ENCODE measurements at regions not wholly inside any gene's neighbourhood (a gene's known extent, or its start where the extent isn't known, plus 50 kb on each side); places are given as distances from the start of the nearest gene placed in this dataset.

DNA sequence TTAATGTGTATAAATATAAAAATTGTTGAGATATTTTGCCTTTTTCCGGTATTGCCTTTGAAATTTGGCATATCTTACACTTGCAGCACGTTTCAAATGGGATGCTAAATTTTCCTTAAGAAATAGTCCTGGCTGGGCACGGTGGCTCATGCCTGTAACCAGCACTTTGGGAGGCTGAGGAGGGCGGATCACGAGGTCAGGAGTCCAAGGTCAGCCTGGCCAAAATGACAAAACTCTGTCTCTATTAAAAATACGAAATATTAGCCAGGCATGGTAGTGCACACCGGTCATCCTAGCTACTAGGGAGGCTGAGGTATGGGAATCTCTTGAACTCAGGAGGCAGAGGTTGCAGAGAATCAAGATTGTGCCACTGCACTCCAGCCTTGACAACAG lies 220.2 kb downstream of the PTEN start:
- DNase-seq, result no peak

DNA sequence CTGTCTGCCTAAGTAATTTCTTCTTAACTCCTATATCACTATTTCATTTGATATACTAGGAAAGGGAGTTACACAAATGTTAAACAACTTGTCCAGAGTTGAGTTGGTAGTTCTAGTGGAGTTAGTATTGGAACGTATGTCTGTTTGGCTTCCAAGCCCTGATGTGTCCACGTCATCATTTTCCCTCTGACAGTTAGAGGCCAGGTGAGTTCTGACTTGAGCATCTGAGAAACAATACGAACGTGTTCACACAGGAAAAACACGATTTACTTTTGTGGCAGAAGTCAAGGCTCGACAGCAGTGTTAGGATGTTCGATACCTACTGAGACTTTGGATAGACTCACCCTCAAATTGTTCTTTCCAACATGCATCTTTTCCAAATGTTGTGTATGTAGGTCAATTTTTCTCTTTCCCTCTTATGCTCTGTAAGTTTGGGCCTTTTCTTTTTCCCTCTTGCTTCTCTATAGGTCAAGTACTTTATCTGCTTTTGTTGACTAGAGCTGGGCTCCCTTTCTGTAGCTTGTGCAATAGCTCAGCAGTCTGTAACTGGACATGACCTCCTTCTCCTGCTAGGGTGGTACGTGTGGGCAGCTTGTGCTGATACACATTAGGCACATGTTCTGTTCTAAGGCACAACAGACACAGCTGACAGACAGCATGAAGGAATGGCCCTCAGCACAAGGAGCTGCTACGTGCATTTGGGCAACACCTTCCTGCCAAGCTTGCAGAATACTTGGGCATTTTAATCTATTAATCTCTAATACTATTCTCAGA lies 222.9 kb downstream of the PTEN start:
- DNase-seq, result no peak

DNA sequence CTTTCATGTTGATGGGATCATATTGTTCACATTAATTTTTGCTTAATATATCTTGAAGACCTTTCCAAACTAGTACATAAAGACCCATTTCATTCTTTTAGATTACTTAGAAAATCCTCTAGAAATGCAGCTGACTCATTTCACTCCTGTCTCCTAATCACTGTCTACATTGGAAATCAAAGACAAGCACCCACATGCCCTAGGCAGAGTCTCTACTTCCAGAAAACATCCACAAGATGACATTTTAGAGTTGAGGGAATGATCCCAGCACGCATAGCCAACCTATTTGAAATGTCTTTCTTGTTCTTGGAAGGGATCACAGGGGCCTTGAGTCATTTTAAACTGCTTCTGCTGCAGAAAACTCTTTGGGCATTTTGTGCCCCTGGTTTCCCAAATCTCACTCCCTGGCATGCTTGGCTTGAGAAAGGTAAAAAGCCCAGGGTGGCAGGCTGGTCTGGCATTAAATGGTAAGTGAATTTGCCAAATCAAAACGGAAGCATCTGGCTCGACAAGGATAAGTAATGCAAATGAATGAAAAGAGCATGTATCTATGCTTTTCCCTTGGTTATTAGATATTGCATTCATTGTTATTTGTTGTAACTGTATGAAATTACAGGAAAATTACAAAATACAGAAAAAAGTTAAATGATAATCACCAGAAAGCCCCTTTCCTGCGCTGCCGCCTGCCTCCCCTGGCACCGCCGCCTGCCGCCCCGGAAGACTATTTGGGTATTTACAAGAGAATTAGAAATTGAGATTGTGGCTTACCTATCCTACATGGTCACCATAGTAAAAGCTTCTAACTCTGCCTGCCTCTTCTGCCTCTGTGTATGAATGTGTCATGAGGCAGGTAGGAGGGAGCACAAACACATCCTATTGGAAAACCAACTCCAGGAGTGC lies 225.3 kb downstream of the PTEN start:
- no peak for DNase-seq

DNA sequence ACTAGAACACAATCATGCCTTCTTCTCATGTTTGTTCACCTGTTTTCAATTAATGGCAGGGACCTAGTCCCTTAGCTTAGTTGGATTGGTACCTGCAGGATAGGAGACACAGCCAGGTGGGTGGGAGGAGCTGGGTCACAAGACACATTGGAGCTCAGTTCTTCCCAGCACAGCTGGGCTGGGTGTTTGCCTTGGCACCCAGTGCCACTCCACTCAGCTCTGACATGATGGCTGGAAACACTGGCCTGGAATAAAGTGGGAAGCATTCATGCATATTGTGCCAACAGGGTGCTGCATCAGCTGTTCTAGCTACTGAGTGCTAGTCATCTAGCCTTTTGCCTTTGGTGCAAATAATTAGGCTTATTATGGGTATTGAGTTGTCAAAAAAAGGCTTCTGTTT lies 226.1 kb downstream of the PTEN start:
- DNase-seq, result no peak

DNA sequence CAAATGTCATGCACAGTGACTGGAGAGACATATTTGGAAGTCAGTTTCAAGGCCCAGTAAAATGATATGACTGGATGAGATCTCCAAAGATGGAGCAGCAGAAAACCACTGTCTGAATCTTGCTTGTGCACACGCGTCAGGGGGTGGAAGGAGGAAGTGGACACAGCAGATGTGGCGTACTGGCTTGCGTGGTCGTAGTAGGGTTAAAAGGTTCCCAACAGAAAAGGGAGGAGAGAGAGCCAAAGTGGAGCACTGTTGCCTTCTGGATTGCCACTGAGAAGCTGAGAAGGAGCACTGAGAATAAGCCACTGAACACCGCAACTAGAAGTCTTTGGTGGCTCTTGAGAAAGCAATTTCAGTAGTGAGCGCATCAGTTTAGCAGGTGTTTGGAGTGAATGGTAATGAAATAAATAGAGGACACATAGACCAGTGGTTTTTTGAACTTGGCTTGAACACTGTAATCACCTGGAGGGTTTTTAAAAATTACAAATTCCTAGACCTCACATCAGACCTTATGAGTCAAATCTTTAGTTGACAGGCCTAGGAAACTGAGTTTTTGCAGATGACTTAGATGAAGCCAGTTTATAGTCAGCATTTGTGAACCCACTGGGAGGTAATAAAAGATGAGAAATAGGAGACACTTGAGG lies 227.3 kb downstream of the PTEN start:
- peak in 1 of 5 experiments; percentile 18 for DNase-seq

DNA sequence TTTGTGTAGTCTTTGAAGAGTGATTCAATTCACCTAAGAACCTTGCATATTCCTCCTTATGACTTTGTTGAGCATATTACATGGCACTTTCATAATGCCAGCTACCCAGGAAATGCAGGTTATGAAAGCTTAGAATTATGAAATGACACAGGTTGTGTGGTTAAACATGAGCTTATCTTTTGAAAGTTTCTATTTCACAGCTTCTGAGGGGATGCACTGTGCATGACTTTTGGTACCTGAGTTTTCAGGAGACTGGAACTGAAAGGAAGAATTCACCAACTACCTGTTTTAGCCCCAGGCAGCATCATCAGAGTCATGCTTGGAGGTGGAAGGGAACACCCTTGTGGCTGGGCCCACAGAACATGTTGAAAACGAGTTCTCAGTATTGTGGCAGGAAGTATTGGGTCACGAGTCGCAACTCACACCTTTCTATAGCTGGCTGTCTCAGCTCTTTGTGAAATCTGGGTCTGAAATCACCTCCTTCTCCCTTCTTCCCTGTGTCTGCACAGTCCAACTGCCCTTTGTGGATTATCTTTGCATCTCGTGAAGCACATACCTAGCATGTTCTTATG lies 228.2 kb downstream of the PTEN start:
- peak in 4 of 5 experiments; percentile 22 to 92 (median 66) for DNase-seq

DNA sequence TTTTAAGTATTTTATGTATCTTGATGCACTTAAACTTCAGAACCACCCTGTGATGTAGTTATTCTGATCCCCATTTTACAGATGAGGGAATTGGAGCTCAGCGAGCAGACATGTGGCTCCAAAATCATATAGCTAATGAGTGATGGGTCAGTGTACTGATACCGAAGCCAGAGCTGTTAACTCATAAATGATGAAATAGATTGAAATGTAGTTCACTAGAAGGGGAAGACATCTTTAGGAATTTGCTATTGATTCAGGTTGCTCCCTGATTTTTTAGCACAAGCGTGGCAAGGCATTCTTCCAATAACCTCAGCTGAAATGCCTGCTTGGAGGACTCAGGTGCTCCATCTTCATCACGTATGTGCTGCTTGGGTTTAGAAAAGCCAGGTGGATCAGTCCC lies 228.8 kb downstream of the PTEN start:
- DNase-seq, result no peak

DNA sequence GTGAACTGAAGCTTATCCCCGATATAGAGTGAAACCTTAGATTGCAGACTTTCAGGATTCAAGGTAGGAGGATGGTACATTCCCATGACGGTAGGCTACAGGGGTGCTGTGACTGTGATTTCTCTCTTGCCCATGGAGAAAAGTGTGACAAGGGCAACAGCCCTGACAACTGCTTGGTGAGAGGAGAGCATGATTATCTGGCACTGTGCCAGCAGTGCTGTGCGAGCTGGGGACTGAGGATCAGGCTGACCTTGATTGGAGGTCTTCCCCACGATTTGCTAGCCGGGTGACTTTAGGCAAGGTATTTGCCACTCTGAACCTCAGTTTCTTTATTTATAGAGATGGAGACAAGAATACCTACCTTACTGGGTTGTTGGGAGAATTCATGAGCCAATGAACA lies 229.5 kb downstream of the PTEN start:
- peak in 1 of 5 experiments; percentile 8 for DNase-seq

DNA sequence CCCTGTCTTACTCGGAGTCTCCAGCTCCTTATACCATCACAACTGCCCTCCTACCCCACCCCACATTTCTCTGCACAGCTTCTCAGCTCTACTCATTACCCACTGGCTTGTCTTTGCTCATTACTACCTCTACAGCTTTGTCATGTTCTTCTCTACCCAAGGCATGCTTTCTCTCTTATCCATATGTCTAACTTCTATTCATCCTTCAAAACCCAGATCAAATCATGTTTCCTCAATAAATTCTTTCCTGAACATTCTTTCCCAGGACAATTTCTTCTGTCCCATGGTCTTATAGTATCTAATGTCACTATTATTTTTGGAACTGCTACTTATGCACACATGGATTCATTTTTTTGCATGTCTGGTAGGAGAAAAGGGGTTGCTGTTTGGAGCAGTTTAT lies 231.4 kb downstream of the PTEN start:
- no peak for DNase-seq

DNA sequence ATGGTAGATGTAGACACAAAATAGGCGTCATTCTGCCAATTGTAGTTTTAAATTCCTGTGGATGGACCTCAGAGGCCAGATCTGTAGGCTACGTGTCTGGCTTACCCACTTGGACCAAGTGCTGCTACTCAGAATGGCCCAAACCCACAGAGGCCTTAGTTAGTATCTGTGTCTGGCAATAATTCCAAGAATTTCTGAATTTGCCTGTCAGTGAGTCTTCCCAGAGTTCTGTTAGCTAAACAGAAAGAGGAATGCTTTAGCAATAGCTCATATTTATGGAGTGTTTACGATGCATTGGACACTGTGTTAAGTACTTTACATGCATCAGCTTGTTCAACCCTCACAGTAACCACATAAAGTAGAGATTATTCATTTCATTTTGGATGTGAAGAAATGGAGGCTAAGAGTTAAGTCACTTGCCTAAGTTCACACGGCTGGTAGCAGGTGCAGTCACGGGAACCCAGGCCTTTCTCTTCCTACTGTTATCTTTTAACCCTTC lies 231.8 kb downstream of the PTEN start:
- DNase-seq, result no peak

DNA sequence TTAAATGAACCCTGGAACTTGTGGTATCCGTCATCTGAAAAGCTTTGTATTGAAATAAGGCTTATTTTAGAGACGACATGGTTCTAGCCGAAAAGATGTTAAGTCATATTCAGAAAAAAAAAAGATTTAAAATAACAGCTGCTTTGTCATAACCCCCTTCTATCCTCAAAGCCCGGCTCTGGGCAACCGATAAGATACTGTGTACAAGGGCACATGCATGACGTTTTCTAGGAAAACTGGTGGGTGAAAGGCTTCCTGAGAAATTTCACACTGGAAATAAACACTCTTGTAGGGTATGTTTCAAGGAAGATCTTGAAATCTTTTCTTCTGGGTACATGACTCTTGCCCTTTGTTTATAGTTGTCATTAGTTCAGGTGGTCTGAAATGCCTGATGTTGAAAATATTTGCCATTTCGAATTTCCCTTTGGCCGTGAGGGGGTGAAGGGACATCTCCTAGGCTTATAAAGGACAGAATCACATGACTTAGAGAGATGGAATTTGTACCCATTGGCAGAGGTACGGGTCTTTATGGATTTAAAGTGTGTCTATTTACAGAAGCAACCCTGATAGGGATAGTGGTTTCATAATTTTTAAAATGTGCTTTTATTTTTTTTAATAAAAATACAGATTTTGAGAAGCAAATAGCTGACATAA lies 232.5 kb downstream of the PTEN start:
- DNase-seq, result no peak

DNA sequence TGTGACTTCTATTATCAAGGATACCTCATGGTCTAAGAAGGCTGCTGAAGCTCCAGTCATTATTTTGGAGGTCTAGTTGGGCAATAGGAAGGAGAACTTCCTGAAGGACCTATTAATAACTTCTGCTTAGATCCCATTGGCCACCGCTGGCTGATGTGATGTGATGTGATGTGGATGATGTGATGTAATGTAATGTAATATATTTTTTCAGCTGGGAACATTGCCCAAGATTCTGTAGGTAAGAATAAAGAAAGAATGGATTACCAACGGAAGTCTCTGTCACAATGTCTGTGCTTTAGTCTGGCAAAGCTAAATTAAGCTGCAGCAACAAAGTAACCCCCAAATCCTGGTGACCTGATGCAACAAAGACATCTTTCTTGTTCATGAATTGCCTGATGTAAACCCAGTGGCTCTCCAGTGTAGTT lies 233.7 kb downstream of the PTEN start:
- DNase-seq, result no peak

DNA sequence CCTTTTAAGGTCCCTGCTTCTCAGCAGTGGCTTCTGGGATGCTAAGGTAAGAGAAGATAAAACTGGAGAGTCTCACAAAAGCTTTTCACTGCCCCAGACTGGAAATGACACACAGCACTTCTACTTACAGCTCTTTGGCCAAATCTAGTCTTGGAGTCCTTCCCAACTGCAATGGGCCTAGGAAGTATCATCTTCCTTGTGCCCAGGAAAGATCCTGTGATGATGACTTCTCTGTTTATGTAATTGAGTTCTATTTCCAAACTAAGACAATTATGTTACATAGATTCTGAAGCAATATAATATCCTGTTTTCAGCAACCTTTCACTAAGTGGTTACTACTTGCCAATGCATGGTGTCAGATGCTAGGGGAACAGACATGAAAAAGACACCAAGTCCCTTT lies 234.1 kb downstream of the PTEN start:
- no peak for DNase-seq

DNA sequence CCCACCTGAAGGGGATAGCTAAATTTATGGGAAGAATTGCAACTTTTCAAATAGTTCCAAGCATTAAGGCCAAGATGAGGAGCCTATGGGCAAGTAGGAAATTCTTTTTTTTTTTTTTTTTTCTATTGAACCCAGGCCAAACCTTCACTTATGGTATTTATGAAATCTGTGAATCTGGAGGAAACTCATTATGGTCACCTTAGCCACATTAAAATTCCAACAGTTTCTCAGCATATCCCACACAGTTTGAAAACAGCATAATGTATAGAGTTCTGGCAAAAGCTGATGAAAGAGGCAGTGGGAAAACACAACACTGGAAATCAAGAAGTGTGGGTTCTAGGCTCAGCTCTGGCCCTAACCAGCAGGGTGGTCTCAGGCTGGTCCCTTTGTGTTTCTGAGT lies 236.9 kb downstream of the PTEN start:
- DNase-seq, result no peak

DNA sequence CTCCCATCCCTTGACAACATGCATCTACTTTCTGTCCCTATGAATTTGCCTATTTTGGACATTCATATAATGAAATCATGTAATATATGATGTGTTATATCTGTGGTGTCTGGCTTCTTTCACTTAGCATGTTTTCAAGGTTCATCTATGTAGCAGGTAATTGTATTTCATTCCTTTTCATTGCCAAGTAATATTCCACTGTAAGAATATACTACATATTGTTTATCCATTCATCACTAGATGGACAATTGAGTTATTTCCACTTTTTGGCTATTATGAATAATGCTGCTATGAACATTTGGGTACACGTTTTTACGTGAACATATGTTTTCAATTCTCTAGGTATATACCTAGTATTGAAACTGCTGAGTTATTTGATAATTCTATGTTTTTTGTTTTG lies 238.2 kb downstream of the PTEN start:
- no peak for DNase-seq

DNA sequence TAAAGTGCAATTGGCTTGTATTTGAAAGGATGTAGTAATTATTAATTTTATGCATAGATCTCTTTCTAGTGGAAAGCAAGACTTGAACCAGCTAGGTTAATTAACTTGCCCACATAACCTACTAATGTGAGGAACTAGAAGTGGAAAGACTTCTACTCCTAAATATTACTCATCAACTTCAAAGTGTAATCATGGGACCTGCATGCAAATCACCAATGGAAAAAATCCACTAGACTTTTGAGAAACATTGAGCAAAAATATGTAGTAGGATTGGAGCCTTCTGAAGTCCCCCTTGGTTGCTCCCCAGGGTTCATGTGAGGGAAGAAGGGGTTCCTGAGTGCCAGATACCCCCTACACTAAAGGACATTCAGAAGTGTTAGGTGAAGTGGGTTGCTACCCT lies 240.2 kb downstream of the PTEN start:
- DNase-seq, result no peak

DNA sequence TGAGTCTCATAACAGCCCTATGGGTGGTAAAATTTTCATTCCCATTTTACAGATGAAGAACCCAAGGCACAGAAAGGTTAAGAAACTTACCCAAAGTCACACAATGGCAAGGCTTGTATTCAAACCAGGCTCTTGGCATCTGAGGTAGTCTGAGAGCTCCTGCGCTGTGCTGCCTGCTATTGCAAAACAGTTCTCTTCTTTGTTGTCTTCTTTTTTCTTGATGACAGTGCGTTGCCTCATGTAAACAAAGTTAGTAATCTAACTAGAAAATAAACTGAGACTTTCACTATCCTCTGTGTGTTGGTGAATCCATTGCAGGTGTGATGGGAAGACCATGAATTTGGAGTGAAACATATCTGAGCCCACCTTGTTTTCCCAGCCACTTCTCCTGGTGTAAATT lies 240.8 kb downstream of the PTEN start:
- DNase-seq, result no peak

DNA sequence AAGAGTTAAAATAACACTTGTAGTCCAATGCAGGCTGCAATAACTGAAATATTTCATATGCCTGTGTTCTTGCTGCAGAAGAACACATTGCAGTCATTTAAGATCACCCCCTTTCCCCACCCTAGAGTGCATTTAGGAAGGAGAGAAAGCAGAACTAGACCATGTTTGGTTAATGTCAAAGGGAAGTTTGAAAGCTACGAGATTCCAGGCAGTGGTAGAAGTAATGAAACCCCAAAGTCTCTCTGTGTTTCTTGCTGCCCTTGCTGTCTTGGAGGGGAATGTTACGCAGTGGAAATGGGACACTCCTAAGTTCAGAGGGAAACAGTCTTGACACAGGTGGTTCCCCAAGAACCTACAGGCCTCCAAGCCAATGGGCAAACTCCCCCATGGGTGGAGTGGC lies 242.9 kb downstream of the PTEN start:
- DNase-seq, result no peak

DNA sequence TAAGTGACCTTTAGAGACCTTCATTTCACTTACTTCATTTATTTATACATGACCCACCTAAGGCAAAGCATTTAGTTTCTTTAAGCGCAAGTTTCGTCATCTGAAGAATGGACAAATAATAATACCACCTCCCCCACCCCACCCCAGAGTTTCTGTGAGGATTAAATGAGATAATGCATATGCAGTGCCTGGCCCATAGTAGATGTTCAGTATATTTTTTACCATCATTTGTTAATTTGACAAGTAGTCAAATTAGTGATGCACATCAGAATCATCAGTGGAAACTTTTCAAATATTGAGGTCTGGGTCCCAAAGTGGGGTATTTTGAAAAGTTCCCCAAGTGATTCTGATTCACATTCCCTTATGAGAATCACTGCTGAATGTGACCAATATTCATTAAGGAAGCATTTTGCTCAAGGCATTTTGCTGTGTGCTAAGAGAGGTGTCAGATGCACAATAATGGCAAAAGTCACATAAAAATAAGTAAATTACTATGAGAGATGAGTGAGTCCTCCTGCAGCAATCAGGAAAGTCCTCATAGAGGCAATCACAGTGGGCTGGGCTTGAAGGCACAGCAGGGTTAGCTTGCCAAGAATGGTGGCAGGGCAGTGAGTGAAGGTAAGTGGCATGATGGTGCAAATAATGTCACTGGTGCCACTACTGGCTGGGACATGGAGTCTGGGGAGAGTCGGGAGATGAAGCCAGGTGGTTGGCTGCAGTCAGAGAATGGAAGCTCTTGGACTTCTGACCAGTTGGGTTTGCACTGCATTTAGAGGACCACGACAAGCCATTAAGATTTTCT lies 244.1 kb downstream of the PTEN start:
- no peak for DNase-seq

DNA sequence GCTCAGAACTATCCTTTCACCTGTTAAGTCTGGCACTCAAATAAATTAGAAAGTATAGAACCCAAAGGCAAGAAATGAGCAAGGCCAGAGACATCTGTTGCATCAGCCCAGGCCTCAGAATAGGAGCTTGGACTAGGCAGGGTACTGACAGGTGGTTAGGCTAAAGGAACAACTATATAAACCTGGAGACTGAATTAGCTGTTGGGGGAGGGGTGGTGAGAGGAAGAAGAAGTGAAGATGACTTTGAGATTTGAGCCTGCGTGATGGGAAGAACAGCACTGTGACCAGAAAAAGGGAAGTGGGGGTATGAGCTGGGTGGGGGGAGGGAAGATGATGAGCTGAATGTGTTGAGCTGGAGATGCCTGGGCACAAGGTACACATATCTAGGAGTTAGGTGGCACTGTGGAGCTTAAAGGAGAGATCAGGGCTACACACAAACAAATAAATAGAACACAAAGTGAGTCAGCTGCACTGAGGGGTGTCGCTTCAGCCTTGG lies 244.7 kb downstream of the PTEN start:
- DNase-seq, result peak in 1 of 5 experiments; percentile 15

DNA sequence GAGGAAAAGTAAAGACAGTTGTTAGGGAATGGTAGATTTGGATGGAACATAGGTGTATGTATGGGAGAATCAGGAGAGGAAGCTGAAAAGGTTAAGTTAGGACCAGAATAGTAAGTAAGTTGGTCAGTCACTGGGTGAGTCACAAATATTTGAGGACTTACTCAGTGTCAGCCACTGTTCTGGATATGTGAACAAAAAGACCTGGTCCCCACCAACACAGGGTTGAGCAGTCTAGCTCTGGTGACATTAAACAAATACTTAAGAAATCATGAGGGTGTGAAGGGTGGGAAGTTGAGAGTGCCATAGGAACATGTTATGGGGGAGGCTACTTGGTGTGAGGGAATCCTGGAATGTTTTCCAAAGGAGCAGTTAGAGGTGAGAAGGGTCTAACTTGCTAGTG lies 246.9 kb downstream of the PTEN start:
- DNase-seq, result no peak

Data from T-helper 2 cell (primary cell).